SK-N-MC (cell line): ENCODE measurements at regions not wholly inside any gene's neighbourhood (a gene's known extent, or its start where the extent isn't known, plus 50 kb on each side); places are given as distances from the start of the nearest gene placed in this dataset.

Source experiments
- EZH2 ChIP-seq: fragments of 200-600 bp; sonication (generic); IDR thresholded peaks from one replicate; pipeline ENCODE4 v1.6.1; 2017; ENCODE audit warnings: antibody characterized with exemption
- FOXP2 ChIP-seq: optimal IDR thresholded peaks from 2 replicates; pipeline ENCODE3; 2011; ENCODE audit warnings: mild to moderate bottlenecking, moderate library complexity; ENCODE audit not compliant: insufficient read depth; ENCODE audit errors: extremely low read length, control extremely low read depth
- POLR2AphosphoS5 ChIP-seq: IDR thresholded peaks from 2 replicates; pipeline ENCODE4 v1.6.1; 2012; ENCODE audit warnings: mild to moderate bottlenecking, low read depth, low read length, borderline replicate concordance

GRCh38 chr2:118502106-118502505, 345.3 kb downstream of the EN1 start:
- no peak for TF ChIP-seq EZH2
- no peak for TF ChIP-seq POLR2AphosphoS5
- TF ChIP-seq FOXP2 = no peak
